DMS153 treated with DMSO at 0.1 percent for 48 hours (cell line): ENCODE measurements at regions not wholly inside any gene's neighbourhood (a gene's known extent, or its start where the extent isn't known, plus 50 kb on each side); places are given as distances from the start of the nearest gene placed in this dataset.

Source experiments
- DNase-seq: peaks from one replicate; lab custom pipeline; 2025; ENCODE audit not compliant: unreplicated experiment; lab: John Stamatoyannopoulos, UW

DNA sequence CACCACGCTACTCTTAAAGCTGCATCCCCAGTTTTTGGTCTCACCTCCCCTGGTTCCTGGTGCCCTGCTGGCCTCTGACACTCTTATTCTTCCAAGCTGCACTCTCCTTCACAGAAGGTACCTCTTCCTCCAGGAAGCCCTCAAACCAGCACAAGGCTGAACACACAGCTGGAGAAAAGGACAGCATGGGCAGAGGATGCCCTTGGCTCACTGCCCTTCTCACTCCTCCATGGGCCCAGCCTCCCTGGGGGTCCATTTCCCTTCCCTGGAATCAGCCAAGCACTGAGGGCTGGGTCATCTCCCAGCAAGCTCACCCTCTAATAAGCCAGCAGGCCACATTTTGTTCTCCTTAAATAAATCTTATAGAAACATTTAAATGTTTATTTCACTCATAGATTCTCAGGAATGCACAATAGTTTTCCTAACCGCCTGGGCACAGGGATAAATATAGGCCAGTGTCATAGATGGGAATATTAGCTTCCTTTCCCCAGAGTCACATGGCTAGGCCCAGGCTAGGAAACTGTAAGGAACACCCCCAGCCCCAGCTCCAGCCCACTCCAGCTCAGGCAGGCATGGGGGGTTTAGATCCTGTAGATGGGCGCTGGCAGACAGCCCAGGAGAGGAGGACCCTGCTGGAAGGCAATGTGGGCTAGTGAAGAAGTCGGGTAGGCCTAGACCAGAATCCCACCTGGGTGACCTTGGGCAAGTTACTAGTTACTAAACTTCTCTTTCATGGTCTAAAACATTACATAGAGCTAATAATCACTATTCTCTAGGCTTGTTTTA lies 51.5 kb downstream of the IRAG1 start:
- DNase-seq = no peak

DNA sequence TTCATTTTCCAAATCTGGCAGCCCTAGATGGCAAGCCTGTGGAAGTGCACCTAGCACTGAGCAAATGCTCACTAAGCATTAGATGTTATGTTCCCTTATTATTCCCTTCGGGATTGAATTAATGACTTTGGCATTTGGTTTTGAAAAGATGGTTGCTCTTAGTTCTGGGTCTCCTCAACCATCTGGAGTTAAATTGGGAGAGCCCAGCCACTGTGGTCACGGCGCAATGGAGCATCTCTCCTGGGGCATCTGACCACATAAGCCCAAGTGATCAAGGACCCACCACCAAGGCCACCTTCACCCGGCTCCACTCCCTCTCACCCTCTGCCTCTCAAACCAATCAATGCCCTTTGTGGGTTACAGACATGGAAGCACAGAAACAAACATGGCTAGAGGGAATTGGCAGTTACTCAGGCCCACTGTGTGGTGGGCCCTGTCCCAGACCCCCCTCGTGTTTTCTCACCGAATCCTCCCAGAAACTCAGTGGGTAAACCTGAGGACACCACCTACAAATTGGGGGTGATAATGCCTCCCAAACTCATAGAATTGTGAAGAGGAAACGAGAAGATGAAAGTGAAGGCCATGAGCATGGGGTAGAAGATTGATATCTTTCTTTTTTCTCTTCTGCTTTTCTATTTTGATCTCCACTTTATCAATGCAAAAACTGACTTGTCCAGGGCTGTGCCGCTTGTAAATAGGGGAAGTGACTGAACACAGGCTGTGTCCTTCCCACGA lies 52.2 kb downstream of the IRAG1 start:
- no peak for DNase-seq

DNA sequence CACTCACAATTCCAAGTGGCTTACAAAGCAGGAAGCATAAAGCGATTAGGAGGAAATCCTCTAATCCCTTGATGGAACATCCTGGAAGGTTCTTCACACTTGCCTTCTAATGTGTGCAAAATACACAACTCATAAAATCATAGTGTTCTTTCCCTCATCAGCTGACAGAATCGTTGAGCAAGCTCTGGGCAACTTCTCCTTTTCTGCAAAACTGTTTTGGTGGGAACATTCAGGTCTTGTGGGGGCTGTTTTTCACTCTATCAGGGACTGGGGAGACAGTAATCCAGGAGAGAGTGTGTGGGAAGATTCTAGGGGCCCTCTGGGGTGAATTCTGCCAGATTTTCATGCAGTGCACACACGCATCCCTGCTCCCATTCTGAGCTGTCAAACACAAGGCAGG lies 53.2 kb downstream of the IRAG1 start:
- no peak for DNase-seq

DNA sequence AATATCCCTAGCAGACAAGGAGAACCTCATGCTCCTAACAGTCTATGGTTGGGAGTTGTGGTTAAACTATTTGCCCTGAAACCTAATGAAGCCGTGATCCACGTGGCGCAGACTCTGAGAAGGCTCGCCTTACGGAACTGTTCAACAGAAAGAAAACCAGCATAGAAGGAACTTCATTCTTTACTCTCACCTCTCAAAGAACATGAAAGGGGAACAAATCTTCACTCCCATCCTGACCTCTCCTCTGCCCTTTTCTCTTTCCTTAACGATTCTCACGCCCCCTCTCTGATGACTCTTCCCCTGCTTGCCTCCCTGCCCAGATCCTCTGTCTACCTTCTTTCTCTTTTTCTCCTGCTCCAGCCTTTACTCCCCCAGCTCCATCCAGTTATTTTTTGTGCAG lies 54.2 kb downstream of the IRAG1 start:
- DNase-seq = no peak

DNA sequence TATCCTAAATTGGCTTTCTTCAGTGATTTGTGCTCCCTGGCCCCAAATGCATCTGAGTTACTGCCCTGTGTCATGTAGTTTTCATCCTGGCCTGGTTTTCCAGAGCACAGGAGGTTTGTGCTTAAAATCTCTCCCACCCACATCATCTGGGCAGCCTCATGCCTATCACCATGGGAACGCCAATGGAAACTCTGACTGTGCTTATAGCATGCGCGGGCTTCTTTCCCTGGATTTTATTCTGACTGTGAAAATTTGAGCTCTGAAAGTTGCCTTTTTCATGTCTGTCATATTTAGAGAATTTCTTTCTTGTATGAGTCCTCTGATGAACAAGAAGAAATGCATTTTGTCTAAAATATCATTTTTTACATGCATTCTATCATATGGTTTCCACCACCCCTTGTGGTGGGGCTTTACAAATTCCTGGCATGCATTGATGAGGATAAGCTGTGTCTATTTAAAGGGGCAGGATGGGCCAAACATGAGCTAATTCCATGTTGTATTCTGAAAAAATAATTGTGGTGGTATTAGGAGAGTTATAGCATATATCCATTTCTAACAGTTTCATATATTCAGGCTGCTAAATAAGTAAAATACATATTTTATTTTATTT lies 55.1 kb downstream of the IRAG1 start:
- no peak for DNase-seq

DNA sequence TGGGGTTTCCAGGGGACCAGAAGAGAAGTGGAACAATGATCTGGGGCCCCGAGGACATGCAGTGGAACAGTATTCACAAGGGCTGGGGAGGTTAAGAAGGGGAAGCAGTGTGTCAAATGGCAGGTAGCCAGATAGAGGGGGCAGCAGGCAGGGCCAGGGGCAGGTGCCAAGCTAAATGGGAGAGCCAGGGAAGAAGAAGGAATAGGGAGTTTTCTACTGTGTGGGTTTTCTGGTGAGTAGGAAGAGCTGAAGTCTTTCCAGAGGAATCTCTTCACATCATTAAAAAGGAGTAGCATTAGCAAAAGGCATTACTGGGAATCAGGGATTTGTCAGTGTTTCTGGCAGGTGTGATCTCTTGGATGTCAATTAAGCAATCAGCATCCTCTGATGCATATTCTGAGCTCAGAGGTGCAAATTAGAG lies 55.8 kb downstream of the IRAG1 start:
- no peak for DNase-seq

DNA sequence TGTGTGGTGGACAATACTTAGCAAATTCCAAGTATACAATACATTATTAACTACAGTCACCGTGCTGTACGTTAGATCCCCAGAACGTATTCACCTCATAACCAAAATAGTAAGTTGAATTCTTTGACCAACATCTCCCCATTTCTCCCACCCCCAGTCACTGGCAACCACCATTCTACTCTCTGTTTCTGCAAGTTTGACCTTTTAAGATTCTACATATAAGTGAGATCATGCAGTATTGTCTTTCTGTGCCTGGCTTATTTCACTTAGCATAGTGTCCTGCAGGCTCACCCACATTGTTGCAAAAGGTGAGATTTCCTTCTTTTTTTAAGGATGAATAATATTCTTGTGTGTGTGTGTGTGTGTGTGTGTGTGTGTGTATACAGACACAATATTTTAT lies 59.1 kb downstream of the IRAG1 start:
- no peak for DNase-seq

DNA sequence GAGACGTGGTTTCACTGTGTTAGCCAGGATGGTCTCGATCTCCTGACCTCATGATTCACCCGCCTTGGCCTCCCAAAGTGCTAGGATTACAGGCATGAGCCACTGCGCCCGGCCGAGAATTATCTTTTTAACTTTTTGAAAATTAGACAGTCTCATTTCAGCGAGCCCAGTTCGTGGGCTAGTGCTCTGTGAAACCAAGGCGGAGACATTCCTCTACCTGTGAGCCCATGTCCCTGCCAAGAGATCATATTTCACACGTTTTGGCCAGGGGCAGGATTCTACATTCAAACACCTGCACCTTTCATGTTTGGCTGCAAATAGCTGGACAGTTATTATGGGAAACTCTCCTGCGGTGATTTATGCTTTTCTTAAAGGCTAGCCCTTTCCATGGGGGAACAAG lies 60.3 kb downstream of the IRAG1 start:
- no peak for DNase-seq

DNA sequence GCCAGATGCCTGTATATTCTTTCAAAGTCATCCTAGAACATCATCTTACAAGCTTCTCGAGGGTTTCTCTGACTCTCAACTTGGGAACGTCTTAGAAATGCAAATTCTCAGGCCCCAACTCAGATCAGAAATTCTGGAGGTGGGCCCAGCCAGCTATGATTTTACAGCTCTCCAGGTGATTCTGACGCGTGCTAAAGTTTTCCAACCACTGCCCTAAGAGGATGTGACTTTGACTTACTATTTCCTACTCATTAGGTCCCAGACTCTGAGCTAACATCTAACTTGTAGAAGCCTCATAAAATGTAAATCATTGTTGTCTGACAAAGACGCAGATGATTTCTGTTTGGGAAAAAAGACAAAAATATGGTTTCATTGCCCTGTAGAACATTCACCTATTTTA lies 61.1 kb downstream of the IRAG1 start:
- no peak for DNase-seq

DNA sequence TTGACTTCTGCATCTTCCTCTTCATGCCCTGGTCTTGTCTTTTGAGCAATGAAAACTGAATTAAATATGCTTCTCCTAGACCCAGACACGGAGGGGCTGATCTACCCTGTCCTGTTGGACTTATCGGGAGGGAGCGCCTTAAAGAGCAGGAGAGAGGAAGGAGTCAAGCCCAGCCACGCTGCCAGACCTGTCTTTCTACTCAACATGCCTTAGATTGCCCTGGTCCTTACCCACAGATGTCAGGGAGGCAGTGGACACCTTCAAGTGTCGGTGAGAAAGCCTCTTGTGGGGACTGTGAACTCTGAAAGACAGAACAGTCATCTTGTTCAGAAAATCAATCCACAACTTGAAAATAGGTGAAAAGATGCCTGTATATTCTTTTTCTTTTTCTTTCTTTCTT lies 61.8 kb downstream of the IRAG1 start:
- DNase-seq = no peak

DNA sequence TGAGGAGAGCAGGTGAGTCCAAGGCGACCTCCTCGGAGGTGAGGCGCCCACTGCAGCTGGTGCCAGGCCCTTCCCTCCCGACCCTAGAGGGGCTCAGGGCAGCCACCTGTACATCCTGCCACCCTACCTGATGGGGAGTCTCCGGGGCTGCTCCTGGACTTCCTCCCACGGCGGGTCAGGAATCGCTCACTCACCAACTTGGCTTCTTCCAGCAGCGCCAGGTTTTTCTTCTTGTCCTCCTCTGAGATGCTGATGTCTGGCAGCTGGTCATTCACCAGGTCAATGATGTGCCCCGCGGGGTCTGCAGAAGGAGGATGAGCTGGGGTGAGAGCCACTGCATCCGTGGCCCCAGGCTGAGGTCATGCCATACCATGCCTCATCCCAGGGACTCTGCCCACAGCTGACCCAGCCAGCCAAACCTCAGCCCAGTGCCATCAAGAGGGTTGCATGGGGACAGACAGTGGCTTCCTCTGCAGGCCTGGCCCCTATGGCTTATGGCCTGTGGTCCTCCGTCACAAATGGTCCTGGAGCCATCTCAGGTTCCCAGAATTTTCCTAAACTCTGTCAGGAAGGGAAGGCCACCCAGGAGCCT lies 61.0 kb upstream of the LYVE1 start:
- DNase-seq = no peak

DNA sequence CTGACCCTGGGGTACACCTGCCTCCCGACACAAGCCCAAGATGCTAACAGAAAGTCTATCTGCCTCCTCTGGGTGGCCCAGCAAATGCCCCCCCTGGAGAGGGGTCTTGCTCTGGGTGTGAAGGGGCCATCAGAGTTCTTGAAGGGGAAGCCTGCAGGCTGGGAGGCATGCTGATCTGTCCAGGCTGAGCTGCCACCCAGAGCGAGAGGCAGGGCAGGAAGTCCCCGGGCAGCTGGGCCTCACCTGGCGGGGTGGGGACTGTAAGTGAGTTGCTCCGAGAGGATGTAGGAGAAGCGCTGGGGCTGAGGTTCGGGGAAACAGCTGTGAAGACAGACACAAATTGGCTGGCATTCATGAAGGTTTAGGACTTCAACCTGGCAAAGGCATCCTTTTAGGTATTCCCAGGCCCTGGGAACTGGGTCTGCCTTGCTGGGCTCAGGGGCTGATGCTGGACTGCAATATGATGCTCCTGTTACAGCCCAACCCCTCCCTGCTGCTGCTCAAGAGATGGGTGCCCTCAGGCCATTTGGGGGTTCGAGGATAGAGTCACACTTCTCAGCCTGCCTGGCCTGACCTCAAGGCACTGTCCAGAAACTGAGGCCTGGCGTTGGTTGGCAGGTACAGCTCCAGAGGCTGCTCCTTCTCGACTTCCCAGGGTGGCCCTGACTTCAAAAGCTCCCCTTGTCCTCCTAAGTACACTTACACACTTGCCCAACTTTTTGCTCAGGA lies 60.2 kb upstream of the LYVE1 start:
- DNase-seq = no peak

DNA sequence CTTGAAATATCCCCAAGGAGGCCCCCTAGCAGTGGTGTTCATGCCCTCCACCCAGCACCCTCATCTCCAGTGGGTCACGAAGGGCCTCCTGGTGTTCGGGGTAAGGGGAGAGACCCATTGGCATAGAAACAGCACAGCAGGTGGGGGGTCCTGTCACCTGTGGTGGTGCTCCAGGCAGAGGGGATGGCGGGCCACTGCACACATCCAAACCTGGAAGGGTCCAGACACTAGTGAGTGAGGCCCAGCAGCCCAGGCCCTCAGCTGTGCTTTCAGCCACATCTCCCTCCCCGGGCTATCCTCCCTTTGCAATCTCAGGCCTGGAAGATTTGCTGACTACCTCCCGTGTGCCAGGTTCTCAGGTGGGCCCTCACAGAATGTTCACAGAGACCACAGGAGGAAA lies 59.4 kb upstream of the LYVE1 start:
- DNase-seq = no peak

DNA sequence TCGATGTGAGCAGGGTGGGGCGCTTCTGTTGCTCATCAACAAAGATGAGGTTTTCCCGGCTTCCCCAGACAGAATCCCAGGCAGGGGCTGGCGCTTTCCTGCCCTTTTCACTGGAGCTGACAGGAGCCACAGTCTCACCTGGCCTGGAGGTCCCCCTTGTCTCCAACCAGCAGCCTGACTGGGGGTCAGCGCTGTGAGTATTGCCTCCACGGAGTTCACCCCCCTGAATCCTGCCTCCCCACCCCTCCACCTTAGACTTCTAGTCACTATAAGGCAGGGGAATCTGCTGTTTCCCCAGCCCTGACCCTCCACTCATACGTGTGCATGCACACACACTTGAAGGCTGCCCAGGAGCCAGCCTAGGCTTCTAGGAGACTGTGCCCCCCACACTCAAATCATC lies 58.8 kb upstream of the LYVE1 start:
- no peak for DNase-seq

DNA sequence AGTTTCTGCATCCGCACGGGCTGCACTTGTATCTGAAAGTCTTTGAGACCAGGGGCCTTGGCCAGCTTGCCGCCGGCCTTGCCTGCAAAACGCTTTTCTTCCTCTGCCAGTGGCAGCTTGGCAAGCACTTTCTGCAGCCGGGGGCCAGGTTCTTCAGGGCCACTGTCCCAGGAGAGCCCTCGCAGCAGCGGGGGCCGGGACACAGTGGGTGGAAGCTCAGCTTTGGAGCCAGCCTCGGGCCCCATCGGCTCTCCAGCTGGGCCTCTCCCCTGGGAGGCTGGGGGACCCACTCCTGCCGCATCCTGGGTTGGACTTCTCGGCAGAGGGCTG lies 57.5 kb upstream of the LYVE1 start:
- no peak for DNase-seq

DNA sequence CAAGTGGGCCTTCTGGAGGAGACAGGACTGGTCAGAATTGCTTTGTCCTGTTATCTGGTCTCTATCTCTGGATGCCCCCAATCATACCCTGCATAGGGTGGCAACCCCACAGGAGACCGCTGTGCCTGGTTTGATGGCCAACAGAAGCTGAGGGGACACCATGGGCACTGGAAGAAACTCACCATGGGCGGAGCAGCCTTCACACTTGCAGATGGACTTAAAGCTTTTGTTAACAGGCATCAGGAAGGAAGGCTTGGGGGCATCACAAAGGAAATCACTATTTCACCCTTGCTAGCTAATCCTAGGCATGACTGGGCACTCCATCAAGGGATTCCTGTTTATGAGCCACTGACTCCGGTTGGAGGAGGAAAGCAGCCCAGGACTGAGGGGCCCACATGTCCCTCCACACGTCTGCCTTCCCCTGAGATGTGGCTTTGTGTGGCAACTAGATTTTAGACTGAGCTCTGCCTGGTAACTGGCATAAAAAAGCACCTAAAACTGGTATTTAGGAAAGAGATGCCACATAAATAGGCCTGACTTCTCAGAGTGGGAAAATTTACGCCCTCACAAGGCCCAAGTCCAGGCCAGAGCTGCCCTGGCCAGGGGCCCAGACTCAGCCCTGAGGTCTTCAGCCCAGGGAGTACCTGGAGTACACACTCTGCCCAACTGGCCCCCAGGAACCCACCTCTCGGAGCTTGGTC lies 57.0 kb upstream of the LYVE1 start:
- DNase-seq = no peak

DNA sequence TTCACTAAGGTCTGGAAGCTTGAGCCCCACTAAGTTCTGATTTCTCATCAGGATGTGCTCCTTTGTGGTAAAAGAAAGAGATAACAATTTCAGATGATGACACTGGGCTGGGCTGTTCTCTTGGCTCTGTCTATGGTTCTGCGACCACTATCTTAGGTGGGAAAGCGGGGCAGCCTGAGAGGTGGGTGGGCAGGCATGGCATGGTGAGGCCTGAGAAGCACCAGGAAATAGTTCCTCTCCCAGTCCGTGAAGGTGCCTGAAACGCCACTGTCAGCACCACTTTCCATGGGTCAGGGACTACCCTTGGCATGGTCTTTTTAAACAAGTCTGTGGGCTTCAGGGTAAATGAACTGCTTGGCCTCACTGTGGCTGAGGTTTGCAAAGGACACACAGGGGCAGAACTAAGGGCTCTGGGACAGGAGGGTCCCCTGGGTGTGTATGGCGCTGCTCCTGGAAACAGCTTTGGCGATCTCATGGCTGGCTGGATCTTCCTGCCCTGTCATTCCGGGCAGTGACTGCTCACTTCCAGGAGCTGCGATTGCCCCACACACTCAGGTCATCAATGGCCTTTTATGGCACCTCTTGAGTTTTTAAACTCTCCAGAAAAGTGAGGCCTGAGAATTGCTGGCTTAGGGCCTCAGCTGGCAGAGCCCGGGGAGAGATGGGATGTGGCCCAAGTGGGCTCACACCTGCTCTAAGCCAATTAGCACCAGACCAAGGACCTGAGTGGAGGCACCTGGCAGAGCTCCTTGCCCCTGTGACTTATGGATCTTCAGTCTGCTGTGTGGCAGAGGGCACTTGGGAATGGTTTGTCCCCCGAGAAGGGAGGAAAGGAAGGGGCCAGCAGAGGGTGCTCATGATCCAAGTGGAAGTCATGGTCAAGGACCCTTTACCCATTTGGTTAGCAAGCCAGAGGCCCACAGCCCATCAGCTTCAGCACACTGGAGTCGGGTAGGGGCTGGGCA lies 55.6 kb upstream of the LYVE1 start:
- DNase-seq = peak; percentile 33

DNA sequence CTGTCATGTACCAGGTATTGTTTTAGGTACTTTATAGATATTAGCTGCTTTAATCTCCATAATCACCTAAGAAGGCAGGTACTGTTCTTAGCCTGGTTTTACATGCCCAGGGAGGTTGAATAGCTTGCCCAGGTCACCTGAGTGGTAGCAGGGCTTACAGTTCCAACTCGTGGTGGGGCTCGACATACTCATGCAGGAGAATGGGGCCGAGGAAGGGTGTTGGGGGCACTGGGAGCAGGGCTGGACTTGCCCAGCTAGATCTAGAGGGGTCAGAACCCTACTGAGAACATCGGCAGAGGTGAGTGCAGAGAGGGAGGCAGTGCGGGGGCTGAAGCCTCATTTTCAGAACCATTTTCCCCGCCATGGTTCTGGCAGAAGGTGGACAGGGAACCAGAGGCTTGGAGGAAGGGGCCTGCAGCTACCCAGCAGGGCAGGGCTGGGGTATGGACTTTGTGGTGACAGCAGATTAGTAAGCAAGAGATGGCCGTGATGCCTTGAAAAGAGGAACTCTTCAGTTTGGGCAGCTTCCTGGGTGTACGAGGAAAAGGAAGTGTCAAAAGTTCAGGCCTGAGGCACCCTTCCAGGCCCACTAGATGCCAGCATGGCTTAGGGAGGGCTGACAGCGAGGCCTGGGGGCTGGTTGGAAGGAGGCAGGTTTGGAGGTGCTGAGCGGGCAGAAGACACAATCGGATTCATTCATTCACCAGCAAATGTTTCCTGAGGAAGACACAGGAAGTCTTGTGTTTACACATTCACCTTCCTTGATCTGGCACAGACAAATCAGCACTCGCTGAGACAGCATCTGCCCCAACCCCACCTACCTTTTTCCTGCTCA lies 54.7 kb upstream of the LYVE1 start:
- DNase-seq = no peak

DNA sequence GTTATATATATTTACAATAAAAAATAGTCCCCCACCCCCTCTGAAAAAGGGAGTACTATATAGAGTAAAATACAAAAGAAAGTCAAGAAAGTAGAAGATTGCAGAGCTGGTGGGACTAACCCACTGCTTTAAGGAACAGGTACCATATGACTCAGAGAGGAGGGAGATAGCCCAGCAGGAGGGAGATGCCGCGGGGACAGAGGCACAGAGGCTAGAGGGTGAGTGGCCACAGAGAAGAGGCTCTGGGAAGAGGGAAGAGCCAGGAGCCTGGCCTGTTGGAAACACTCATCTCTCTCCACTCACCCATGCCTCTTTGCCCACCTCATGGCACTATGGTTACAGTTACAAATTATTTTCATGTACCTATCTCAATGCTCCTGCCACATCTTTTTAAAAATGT lies 53.6 kb upstream of the LYVE1 start:
- no peak for DNase-seq
